Skeletal muscle tissue (tissue), 3 donors: ENCODE measurements at regions not wholly inside any gene's neighbourhood (a gene's known extent, or its start where the extent isn't known, plus 50 kb on each side); places are given as distances from the start of the nearest gene placed in this dataset.

Experiments used
- H3K27ac ChIP-seq: one replicate; pipeline ENCODE4 v1.7.0; 2013; ENCODE audit warnings: mild to moderate bottlenecking, low read depth, low read length, inconsistent platforms
- H3K27me3 ChIP-seq, 3 donors: one replicate each; pipeline ENCODE4 v1.7.0; 2013; ENCODE audit warnings: low read length in 3 of 3; ENCODE audit not compliant: control insufficient read depth in 3 of 3, insufficient read depth in 3 of 3
- H3K36me3 ChIP-seq, 3 donors: one replicate each; pipeline ENCODE4 v1.7.0; 2013; ENCODE audit warnings: low read length in 3 of 3; ENCODE audit not compliant: control insufficient read depth in 3 of 3, insufficient read depth in 3 of 3
- H3K4me1 ChIP-seq, 3 donors: one replicate each; pipeline ENCODE4 v1.7.0; 2013; ENCODE audit warnings: low read length in 3 of 3, mild to moderate bottlenecking in 3 of 3; ENCODE audit not compliant: control insufficient read depth in 3 of 3, insufficient read depth in 3 of 3
- H3K4me3 ChIP-seq, 3 donors: one replicate each; pipeline ENCODE4 v1.7.0; 2013; ENCODE audit warnings: low read length in 3 of 3
- H3K9ac ChIP-seq, 3 donors: one replicate each; pipeline ENCODE4 v1.7.0; 2013; ENCODE audit warnings: low read length in 3 of 3, mild to moderate bottlenecking in 3 of 3, moderate library complexity in 2 of 3, low read depth in 1 of 3
- H3K9me3 ChIP-seq, 3 donors: one replicate each; pipeline ENCODE4 v1.7.0; 2013; ENCODE audit warnings: low read length in 3 of 3; ENCODE audit not compliant: control insufficient read depth in 3 of 3
- donor health status: Osteomylitis.

- no peaks in the 10 kb centered on the region for H3K9me3 ChIP-seq
Observed at GRCh38 chr6:112568066-112568465, 220.9 kb downstream of the RFPL4B start.

GRCh38 chr6:112571488-112572270, 224.5 kb downstream of the RFPL4B start:
- no peaks in the 10 kb centered on the region for H3K27me3 ChIP-seq

More at GRCh38 chr6:112568066-112568465, 220.9 kb downstream of the RFPL4B start:
- Histone ChIP-seq H3K36me3 (no peaks in the 10 kb centered on the region), H3K27me3 (no peaks in the 10 kb centered on the region), H3K4me3 (no peak overlapping the region), H3K4me1 (peaks cover 0 to 3% (median 0%) of the 10 kb centered on the region in 3 donors), H3K27ac (no peak overlapping the region), H3K9ac (no peak overlapping the region)

DNA sequence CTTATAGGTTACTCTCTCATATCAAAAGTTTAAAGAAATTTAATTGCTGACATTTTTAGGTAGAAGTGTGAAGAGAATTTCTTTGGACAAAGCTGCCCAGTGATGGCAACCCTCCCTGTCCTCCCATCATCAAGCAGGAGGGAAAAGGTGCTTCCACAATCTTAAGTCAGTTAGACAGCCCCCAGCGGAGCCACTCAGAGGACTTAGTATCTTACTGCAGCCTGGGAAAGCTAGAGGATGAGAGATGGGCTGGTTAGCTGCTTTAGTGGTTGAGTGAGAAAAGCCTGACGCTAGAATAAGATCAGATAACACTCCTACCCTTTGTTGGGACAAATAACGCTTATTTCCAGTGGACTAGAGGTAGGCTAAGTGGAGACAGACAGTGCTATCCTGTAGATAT, 227.1 kb downstream of the RFPL4B start:
- Histone ChIP-seq H3K4me1 (peaks cover 0 to 3% (median 0%) of the 10 kb centered on the region in 3 donors), H3K4me3 (no peak overlapping the region), H3K27me3 (no peaks in the 10 kb centered on the region), H3K36me3 (no peaks in the 10 kb centered on the region), H3K9me3 (no peaks in the 10 kb centered on the region), H3K27ac (no peak overlapping the region), H3K9ac (no peak overlapping the region)

More at GRCh38 chr6:112571488-112572270, 224.5 kb downstream of the RFPL4B start:
- no peaks in the 10 kb centered on the region for H3K36me3 ChIP-seq
- peaks cover 0 to 3% (median 0%) of the 10 kb centered on the region in 3 donors for H3K4me1 ChIP-seq
- H3K4me3 ChIP-seq, result no peak overlapping the region
- no peak overlapping the region for H3K27ac ChIP-seq
- H3K9me3 ChIP-seq, result no peaks in the 10 kb centered on the region
- no peak overlapping the region for H3K9ac ChIP-seq

- Histone ChIP-seq H3K4me1 (peaks cover 0 to 3% (median 0%) of the 10 kb centered on the region in 3 donors), H3K4me3 (no peak overlapping the region), H3K27ac (no peak overlapping the region), H3K9me3 (no peaks in the 10 kb centered on the region), H3K27me3 (no peaks in the 10 kb centered on the region), H3K9ac (no peak overlapping the region), H3K36me3 (no peaks in the 10 kb centered on the region)
Observed at GRCh38 chr6:112575309-112575834, 228.2 kb downstream of the RFPL4B start.

GRCh38 chr6:112576423-112576822, 229.3 kb downstream of the RFPL4B start:
- Histone ChIP-seq H3K9me3 (no peaks in the 10 kb centered on the region), H3K27ac (no peak overlapping the region), H3K4me3 (no peak overlapping the region), H3K36me3 (no peaks in the 10 kb centered on the region), H3K9ac (no peak overlapping the region), H3K27me3 (no peaks in the 10 kb centered on the region), H3K4me1 (peaks cover 0 to 1% (median 0%) of the 10 kb centered on the region in 3 donors)

- Histone ChIP-seq H3K4me3 (no peak overlapping the region), H3K9me3 (no peaks in the 10 kb centered on the region), H3K27me3 (no peaks in the 10 kb centered on the region), H3K27ac (no peak overlapping the region), H3K4me1 (no peaks in the 10 kb centered on the region), H3K9ac (no peak overlapping the region), H3K36me3 (no peaks in the 10 kb centered on the region)
Observed at GRCh38 chr6:112579601-112580000, 232.5 kb downstream of the RFPL4B start.

- H3K36me3 ChIP-seq, result no peaks in the 10 kb centered on the region
- no peaks in the 10 kb centered on the region for H3K9me3 ChIP-seq
- H3K4me1 ChIP-seq, result no peaks in the 10 kb centered on the region
- no peaks in the 10 kb centered on the region for H3K27me3 ChIP-seq
- no peak overlapping the region for H3K4me3 ChIP-seq
- H3K27ac ChIP-seq, result no peak overlapping the region
- H3K9ac ChIP-seq, result no peak overlapping the region
Observed at GRCh38 chr6:112581015-112581414, 233.9 kb downstream of the RFPL4B start.

GRCh38 chr6:112590326-112590725, 243.2 kb downstream of the RFPL4B start:
- H3K36me3 ChIP-seq, result no peaks in the 10 kb centered on the region
- no peaks in the 10 kb centered on the region for H3K9me3 ChIP-seq
- no peak overlapping the region for H3K9ac ChIP-seq
- no peaks in the 10 kb centered on the region for H3K4me1 ChIP-seq
- H3K4me3 ChIP-seq, result no peak overlapping the region
- no peak overlapping the region for H3K27ac ChIP-seq
- no peaks in the 10 kb centered on the region for H3K27me3 ChIP-seq

- no peaks in the 10 kb centered on the region for H3K4me1 ChIP-seq
- H3K4me3 ChIP-seq, result no peak overlapping the region
- H3K9ac ChIP-seq, result no peak overlapping the region
- no peaks in the 10 kb centered on the region for H3K9me3 ChIP-seq
- H3K27me3 ChIP-seq, result no peaks in the 10 kb centered on the region
- no peak overlapping the region for H3K27ac ChIP-seq
- H3K36me3 ChIP-seq, result no peaks in the 10 kb centered on the region
Observed at GRCh38 chr6:112591329-112591728, 244.2 kb downstream of the RFPL4B start.

- H3K27ac ChIP-seq, result no peak overlapping the region
Observed at GRCh38 chr6:112592159-112592558, 245.0 kb downstream of the RFPL4B start.

More at GRCh38 chr6:112592159-112592558, 245.0 kb downstream of the RFPL4B start:
- no peak overlapping the region for H3K9ac ChIP-seq
- no peaks in the 10 kb centered on the region for H3K9me3 ChIP-seq
- H3K27me3 ChIP-seq, result no peaks in the 10 kb centered on the region
- H3K4me1 ChIP-seq, result no peaks in the 10 kb centered on the region
- no peak overlapping the region for H3K4me3 ChIP-seq
- no peaks in the 10 kb centered on the region for H3K36me3 ChIP-seq
